ENCODE measurements at regions not wholly inside any gene's neighbourhood (a gene's known extent, or its start where the extent isn't known, plus 50 kb on each side); places are given as distances from the start of the nearest gene placed in this dataset.
"Not testable (repeated sequence)": the region's sequence is repeated elsewhere in the genome, so short reads cannot be mapped to it uniquely, and the experiment has no call there.

DNA sequence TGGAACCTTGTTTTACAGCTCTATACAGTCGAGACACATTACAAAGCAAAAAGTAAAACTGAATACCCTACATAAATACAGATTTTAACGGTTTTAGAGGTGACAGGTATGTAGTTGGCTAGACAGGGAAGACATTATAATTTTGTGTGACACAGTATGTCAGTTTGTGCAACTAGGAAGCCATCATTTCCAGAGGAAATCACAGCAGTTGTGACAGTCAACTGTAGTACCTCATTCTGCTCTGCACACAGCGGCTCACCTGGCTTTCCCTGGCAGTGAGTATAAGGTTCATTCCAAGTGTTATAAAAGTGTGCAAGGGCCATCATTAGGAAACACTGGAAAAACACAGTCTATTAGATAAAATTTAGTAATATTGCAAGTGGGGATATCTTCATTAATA is 501.6 kb upstream of the PHF14 start:
- in situ Hi-C loops (cut with HindIII; ENCODE audit: low pct_unique_long_range_greater_than_20kb, low sequenced_read_pairs): no loop called here

DNA sequence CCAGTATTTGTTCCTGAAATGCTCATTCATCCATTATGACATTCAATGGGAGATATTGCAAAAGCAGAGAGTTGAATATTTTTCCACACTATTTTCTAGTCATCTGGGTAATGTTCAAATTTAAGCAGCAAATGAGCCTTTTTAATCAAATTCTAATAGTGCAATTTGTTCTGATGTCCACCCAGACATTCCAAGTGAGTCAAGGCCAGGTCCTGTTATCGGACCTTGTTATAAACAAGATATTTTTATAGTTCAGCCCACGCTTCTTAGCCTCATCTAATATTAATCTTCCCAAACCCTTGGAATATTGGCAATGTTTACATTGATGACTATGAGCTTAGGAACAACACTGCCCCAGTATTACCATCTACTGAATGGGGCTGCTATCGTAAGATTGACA is 500.1 kb upstream of the PHF14 start:
- DNase-seq (ENCODE audit: low read depth): no peak
- in situ Hi-C loops (cut with HindIII; ENCODE audit: low pct_unique_long_range_greater_than_20kb, low sequenced_read_pairs): no loop called here

More for the DNA sequence above, 501.6 kb upstream of the PHF14 start:
- no peak for DNase-seq (ENCODE audit: low read depth)

GRCh38 chr7:10474048-10474447 is 499.6 kb upstream of the PHF14 start:
- DNase-seq (ENCODE audit: low read depth): no peak
- in situ Hi-C loops (cut with HindIII; ENCODE audit: low pct_unique_long_range_greater_than_20kb, low sequenced_read_pairs): no loop called here

DNA sequence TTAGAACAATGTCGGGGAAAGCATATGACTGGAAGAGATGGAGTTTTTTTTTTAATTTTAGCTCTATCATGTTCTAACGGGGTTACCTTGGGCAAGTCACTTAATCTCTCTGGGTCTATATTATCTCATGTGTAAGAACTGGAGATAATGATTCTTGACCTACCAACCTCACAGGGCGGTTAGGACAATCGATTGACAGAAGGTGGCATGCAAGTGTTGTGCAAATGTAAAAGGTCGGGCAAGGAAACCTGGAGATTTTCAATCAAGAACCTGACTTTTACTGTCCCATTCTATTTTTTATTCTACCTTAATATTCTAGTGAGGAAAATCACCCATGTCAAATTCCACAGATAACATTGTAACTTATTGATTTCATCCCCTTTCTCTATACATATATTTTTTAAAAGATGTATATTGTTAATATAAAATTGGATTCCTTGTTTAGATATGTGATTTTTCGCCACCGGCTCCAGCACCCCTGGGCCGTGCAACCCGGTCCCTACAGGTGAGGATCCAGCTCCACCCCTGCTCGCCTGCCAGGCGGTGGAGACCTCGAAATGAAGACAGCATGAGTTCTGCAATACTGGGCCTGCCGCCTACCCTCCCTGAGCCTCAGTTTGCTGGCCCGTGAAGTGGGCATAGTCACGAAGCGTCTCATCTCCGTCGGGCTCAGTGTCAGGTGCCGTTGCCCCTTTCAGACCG is 497.6 kb upstream of the PHF14 start:
- in situ Hi-C loops (cut with HindIII; ENCODE audit: low pct_unique_long_range_greater_than_20kb, low sequenced_read_pairs): no loop called here
- DNase-seq (ENCODE audit: low read depth): no peak

GRCh38 chr7:10476642-10477041 is 497.0 kb upstream of the PHF14 start:
- in situ Hi-C loops (cut with HindIII; ENCODE audit: low pct_unique_long_range_greater_than_20kb, low sequenced_read_pairs): no loop called here
- no peak for DNase-seq (ENCODE audit: low read depth)

- in situ Hi-C loops (cut with HindIII; ENCODE audit: low pct_unique_long_range_greater_than_20kb, low sequenced_read_pairs): no loop called here
- no peak for DNase-seq (ENCODE audit: low read depth)
These were observed 490.0 kb upstream of the PHF14 start for GRCh38 chr7:10483671-10484070.

- in situ Hi-C loops (cut with HindIII; ENCODE audit: low pct_unique_long_range_greater_than_20kb, low sequenced_read_pairs): no loop called here
- no peak for DNase-seq (ENCODE audit: low read depth)
These were observed 488.9 kb upstream of the PHF14 start for GRCh38 chr7:10484767-10485166.

DNA sequence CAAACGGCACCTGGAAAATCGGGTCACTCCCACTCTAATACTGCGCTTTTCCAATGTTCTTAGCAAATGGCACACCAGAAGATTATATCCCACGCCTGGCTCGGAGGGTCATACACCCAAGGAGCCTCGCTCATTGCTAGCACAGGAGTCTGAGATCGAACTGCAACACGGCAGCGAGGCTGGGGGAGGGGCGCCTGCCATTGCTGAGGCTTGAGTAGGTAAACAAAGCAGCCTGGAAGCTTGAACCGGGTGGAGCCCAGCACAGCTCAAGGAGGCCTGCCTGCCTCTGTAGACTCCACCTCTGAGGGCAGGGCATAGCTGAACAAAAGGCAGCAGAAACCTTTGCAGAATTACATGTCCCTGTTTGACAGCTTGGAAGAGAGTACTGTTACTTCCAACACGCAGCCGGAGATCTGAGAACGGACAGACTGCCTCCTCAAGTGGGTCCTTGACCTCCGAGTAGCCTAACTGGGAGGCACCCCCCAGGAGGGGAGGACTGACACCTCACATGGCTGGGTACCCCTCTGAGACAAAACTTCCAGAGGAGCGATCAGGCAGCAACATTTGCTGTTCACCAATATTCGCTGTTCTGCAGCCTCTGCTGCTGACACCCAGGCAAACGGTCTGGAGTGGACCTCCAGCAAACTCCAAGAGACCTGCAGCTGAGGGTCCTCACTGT is 472.3 kb upstream of the PHF14 start:
- in situ Hi-C loops (cut with HindIII; ENCODE audit: low pct_unique_long_range_greater_than_20kb, low sequenced_read_pairs); DNase-seq (ENCODE audit: low read depth): not testable (repeated sequence)

DNA sequence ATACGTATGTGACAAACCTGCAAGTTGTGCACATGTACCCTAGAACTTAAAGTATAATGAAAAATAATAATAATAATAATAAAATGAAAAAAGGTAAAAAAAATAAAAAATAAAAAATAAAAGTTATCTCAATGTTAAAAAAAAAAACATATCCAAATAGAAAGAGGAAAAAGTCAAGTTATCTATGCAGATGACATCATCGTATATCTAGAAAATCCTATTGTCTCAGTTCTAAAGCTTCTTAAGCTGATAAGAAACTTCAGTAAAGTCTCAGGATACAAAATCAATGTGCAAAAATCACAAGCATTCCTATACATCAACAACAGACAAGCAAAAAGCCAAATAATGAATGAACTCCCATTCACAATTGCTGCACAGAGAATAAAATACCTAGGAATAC is 466.6 kb upstream of the PHF14 start:
- in situ Hi-C loops (cut with HindIII; ENCODE audit: low pct_unique_long_range_greater_than_20kb, low sequenced_read_pairs): no loop called here
- no peak for DNase-seq (ENCODE audit: low read depth)

DNA sequence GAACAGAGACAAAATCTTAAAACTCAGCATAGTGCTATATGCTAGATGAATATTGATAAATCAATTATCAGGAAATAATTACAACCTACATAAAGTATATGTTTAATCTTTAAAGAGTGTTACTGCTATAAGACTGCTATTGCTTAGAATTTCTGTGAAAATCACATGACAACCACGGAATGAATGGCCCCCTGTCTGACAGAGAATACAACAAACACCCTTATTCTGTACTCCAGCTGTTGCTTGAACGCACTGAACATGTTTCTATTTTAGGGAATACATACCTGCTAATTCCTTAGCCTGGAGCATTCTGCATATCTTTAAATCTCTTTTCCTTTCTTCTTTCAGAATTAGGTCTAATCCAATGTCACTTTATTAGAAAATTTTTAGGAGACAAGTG is 452.4 kb upstream of the PHF14 start:
- DNase-seq (ENCODE audit: low read depth): no peak
- in situ Hi-C loops (cut with HindIII; ENCODE audit: low pct_unique_long_range_greater_than_20kb, low sequenced_read_pairs): no loop called here

GRCh38 chr7:10533429-10533828 is 440.2 kb upstream of the PHF14 start:
- in situ Hi-C loops (cut with HindIII; ENCODE audit: low pct_unique_long_range_greater_than_20kb, low sequenced_read_pairs); DNase-seq (ENCODE audit: low read depth): not testable (repeated sequence)

DNA sequence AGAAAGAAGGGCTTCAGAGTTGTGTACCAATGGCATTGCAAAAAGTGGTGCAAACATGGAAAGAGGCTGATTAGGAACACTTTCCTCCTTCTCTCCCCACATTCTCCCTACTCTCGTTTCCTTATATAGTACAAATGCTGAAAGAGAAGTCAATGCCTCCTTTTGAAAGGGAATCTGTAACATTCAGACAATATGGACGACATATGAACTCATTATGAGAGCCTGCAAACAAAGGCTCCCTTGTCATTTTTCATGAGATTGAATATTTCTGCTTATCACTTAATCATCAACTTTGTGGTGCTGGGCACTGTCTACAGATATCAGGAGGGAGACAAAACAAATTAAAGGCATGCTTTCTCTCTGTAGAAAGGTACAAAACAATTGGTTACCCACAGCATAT is 437.1 kb upstream of the PHF14 start:
- in situ Hi-C loops (cut with HindIII; ENCODE audit: low pct_unique_long_range_greater_than_20kb, low sequenced_read_pairs): no loop called here
- no peak for DNase-seq (ENCODE audit: low read depth)

- DNase-seq (ENCODE audit: low read depth): no peak
These were observed 435.9 kb upstream of the PHF14 start for GRCh38 chr7:10537764-10538163.

DNA sequence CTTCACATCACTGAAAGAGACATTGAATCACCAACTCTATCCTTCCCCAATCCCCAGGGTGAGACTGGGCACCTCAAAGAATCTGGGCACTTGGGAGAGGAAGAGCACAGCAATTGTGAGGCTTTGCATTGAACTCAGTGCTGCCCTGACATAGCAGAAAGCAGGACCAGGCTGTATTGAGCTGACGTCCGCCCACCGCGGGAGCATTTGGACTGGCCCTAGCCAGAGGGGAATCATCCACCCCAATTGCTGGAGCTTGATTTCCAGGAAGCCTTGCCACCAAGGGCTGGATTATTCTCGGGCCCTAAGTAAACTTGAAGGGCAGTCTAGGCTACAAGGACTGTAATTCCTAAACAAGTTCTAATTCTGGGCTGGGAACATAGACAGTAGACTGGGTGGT is 416.3 kb upstream of the PHF14 start:
- in situ Hi-C loops (cut with HindIII; ENCODE audit: low pct_unique_long_range_greater_than_20kb, low sequenced_read_pairs): no loop called here
- no peak for DNase-seq (ENCODE audit: low read depth)

More at GRCh38 chr7:10537764-10538163, 435.9 kb upstream of the PHF14 start:
- in situ Hi-C loops (cut with HindIII; ENCODE audit: low pct_unique_long_range_greater_than_20kb, low sequenced_read_pairs): no loop called here

GRCh38 chr7:10560497-10560896 is 413.2 kb upstream of the PHF14 start:
- in situ Hi-C loops (cut with HindIII; ENCODE audit: low pct_unique_long_range_greater_than_20kb, low sequenced_read_pairs): no loop called here
- DNase-seq (ENCODE audit: low read depth): no peak

DNA sequence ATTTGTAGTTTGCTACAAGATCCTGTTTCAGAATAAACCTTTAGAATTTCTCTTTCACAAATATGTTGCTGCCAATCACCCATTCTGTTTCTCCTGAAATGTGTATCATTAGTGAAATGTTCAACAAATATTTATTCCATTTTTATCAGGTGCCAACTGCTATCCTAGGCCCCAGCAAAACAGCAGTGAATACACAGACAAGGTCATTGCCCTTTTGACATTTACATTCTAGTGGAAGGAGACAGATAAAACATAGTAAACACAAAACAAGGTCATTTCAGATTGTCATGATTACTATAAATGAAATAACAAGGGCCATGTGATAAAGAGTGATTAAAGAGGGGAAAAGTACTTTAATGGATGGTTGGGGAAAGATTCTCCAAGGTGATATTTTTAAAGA is 404.8 kb upstream of the PHF14 start:
- in situ Hi-C loops (cut with HindIII; ENCODE audit: low pct_unique_long_range_greater_than_20kb, low sequenced_read_pairs): no loop called here
- no peak for DNase-seq (ENCODE audit: low read depth)

- no peak for DNase-seq (ENCODE audit: low read depth)
- in situ Hi-C loops (cut with HindIII; ENCODE audit: low pct_unique_long_range_greater_than_20kb, low sequenced_read_pairs): no loop called here
These were observed 401.9 kb upstream of the PHF14 start for GRCh38 chr7:10571759-10572158.

- DNase-seq (ENCODE audit: low read depth): no peak
- in situ Hi-C loops (cut with HindIII; ENCODE audit: low pct_unique_long_range_greater_than_20kb, low sequenced_read_pairs): no loop called here
These were observed 395.8 kb upstream of the PHF14 start for GRCh38 chr7:10577866-10578374.

DNA sequence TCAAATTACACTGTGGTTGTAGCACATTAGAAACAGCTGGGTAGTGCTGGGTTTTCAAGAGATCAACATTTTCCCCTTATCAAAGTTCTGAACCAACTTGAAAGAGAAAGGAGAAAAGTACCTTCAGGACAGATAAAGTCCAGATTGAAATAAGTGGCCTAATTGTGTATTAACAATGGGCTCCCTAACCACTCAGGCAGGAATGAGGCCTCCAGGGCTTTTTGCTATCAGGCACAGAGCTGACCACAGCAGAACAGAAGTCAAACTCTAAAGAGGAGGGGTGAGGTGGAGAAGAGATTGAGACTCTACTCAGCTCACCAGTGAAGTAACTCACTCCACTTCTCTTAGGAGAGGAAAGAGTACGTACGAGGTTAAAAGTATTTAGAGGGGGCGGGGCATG is 394.1 kb upstream of the PHF14 start:
- in situ Hi-C loops (cut with HindIII; ENCODE audit: low pct_unique_long_range_greater_than_20kb, low sequenced_read_pairs): no loop called here
- DNase-seq (ENCODE audit: low read depth): no peak

DNA sequence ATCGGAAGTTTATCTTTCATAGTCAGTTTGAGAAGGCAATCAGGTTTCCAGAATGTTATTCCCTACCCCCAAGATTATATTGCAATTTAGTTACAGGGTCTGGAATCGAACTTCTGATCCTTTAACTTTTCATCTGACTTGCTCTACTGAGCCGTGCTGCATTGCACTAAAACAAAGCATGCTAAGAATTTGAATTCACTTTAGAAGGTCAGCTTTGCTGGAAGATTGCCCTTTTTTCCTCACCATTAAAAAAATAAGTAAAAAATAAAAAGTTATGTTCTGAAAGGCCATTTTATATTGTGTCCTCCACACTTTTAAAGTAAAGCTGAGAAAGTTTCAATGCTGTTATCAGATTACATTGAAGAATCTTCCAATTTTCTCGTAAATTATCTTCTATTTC is 388.8 kb upstream of the PHF14 start:
- DNase-seq (ENCODE audit: low read depth): no peak
- in situ Hi-C loops (cut with HindIII; ENCODE audit: low pct_unique_long_range_greater_than_20kb, low sequenced_read_pairs): no loop called here

Measured in Caki2 (cell line).